CD14-positive monocyte (primary cell): ENCODE measurements at regions not wholly inside any gene's neighbourhood (a gene's known extent, or its start where the extent isn't known, plus 50 kb on each side); places are given as distances from the start of the nearest gene placed in this dataset.

Source experiments
- DNase-seq, 3 donors: peaks; one replicate each; pipeline ENCODE4 v3.0.0-alpha.2; 2011 to 2022
- H2AFZ ChIP-seq: 2 replicates; pipeline ENCODE4 v1.6.0; 2012; ENCODE audit warnings: mild to moderate bottlenecking, low read depth, low read length, inconsistent platforms; ENCODE audit not compliant: insufficient read depth, poor library complexity, severe bottlenecking
- H3K27ac ChIP-seq, 2 donors: 1 replicate in 1 of 2; 2 replicates in 1 of 2; pipeline ENCODE4 v1.5.1; 2012 to 2013; ENCODE audit warnings: low read length in 2 of 2, control low read depth in 1 of 2, inconsistent platforms in 1 of 2, low read depth in 1 of 2, mild to moderate bottlenecking in 1 of 2
- H3K27me3 ChIP-seq, 2 donors: one replicate each; pipeline versions ENCODE4 v1.6.0 to v1.6.1; 2011 to 2013; ENCODE audit warnings: low read length in 2 of 2; ENCODE audit not compliant: control insufficient read depth in 2 of 2, insufficient read depth in 2 of 2
- H3K36me3 ChIP-seq, 2 donors: replicated peaks in 1 of 2; 1 replicate in 1 of 2; 2 replicates in 1 of 2; pipeline versions ENCODE4 v1.5.1 to v1.6.1; 2012 to 2013; ENCODE audit warnings: low read length in 2 of 2, control low read depth in 1 of 2, inconsistent platforms in 1 of 2, mild to moderate bottlenecking in 1 of 2; ENCODE audit not compliant: insufficient read depth in 2 of 2, control insufficient read depth in 1 of 2
- H3K4me1 ChIP-seq, 2 donors: 1 replicate in 1 of 2; 2 replicates in 1 of 2; pipeline versions ENCODE4 v1.5.1 to v1.6.1; 2012 to 2013; ENCODE audit warnings: low read length in 2 of 2, control low read depth in 1 of 2, inconsistent platforms in 1 of 2, mild to moderate bottlenecking in 1 of 2, moderate library complexity in 1 of 2; ENCODE audit not compliant: insufficient read depth in 2 of 2, control insufficient read depth in 1 of 2
- H3K4me2 ChIP-seq: replicated peaks from 2 replicates; pipeline ENCODE3; 2012; ENCODE audit warnings: low read length, moderate library complexity, mild to moderate bottlenecking; ENCODE audit not compliant: poor library complexity, severe bottlenecking; ENCODE audit errors: extremely low read depth
- H3K4me3 ChIP-seq, 3 experiments: fragments of 200-600 bp in 1 of 3; sonication (generic) in 1 of 3; replicated peaks in 1 of 3; 1 replicate in 2 of 3; 2 replicates in 1 of 3; pipeline ENCODE4 v1.5.1; 2011 to 2013; ENCODE audit warnings: low read length in 3 of 3, mild to moderate bottlenecking in 3 of 3, control low read depth in 2 of 3, low read depth in 2 of 3, inconsistent platforms in 1 of 3, moderate library complexity in 1 of 3
- H3K79me2 ChIP-seq: 2 replicates; pipeline ENCODE4 v1.6.0; 2012; ENCODE audit warnings: mild to moderate bottlenecking, control low read depth, inconsistent platforms, low read length, moderate library complexity; ENCODE audit not compliant: insufficient read depth
- H3K9ac ChIP-seq: 2 replicates; pipeline ENCODE4 v1.6.0; 2017; ENCODE audit warnings: low read length, mild to moderate bottlenecking; ENCODE audit not compliant: insufficient read depth, poor library complexity, severe bottlenecking
- H3K9me3 ChIP-seq, 2 donors: replicated peaks in 1 of 2; 1 replicate in 1 of 2; 2 replicates in 1 of 2; pipeline versions ENCODE4 v1.5.1 to v1.6.1; 2012 to 2013; ENCODE audit warnings: low read length in 2 of 2, control low read depth in 1 of 2; ENCODE audit not compliant: control insufficient read depth in 1 of 2, insufficient read depth in 1 of 2
- H4K20me1 ChIP-seq: 2 replicates; pipeline ENCODE4 v1.6.0; 2012; ENCODE audit warnings: mild to moderate bottlenecking, low read length, control low read depth, moderate library complexity; ENCODE audit not compliant: insufficient read depth
- H3K27ac Mint-ChIP-seq, 7 donors: one replicate each; pipeline ENCODE4 v1.8.0; 2020; ENCODE audit warnings: mild to moderate bottlenecking in 7 of 7, mixed read lengths in 7 of 7, moderate library complexity in 6 of 7, inconsistent platforms in 2 of 7
- H3K27me3 Mint-ChIP-seq, 3 donors: one replicate each; pipeline ENCODE4 v1.8.0; 2021 to 2022; ENCODE audit warnings: low read depth in 3 of 3, mild to moderate bottlenecking in 3 of 3, mixed read lengths in 3 of 3, moderate library complexity in 3 of 3, inconsistent platforms in 1 of 3
- H3K36me3 Mint-ChIP-seq, 2 donors: one replicate each; pipeline ENCODE4 v1.8.0; 2020; ENCODE audit warnings: mixed read lengths in 2 of 2, inconsistent platforms in 1 of 2, mild to moderate bottlenecking in 1 of 2
- H3K4me1 Mint-ChIP-seq: one replicate; pipeline ENCODE4 v1.8.0; 2020; ENCODE audit warnings: mild to moderate bottlenecking, mixed read lengths
- H3K4me3 Mint-ChIP-seq, 2 donors: one replicate each; pipeline ENCODE4 v1.8.0; 2020; ENCODE audit warnings: mild to moderate bottlenecking in 2 of 2, mixed read lengths in 2 of 2, moderate library complexity in 1 of 2
- H3K9me3 Mint-ChIP-seq, 7 donors: one replicate each; pipeline ENCODE4 v1.8.0; 2020 to 2022; ENCODE audit warnings: mixed read lengths in 7 of 7, mild to moderate bottlenecking in 6 of 7, moderate library complexity in 6 of 7, inconsistent platforms in 2 of 7
- WGBS: methylation state at CpG from one replicate; pipeline ENCODE4 v1.1.5; 2013; ENCODE audit warnings: missing lambda C conversion rate; ENCODE audit not compliant: insufficient coverage; 5-methylcytosine and 5-hydroxymethylcytosine counted together
- intact Hi-C, 2 donors: fragments of 100-400 bp; cut with micrococcal nuclease; formaldehyde crosslinking; loops; one replicate each; pipeline versions ENCODE4 v1.15.0 to v1.15.1; 2023
- TF ChIP-seq, protein P1 (sequence below): fragments of 200-600 bp; IDR thresholded peaks from one replicate; pipeline ENCODE4 v1.8.0; 2022; ENCODE audit warnings: antibody characterized with exemption, mild to moderate bottlenecking

- H2AFZ ChIP-seq = no peak overlapping the region
- no peaks in the 10 kb centered on the region for H3K4me1 ChIP-seq
- no peak overlapping the region for H3K4me2 ChIP-seq
- WGBS = no CpG with 5 or more reads among the region's 2 CpGs
- H3K4me3 Mint-ChIP-seq = no peak overlapping the region
- H3K4me1 Mint-ChIP-seq = no peaks in the 10 kb centered on the region
- H3K27me3 ChIP-seq = no peaks in the 10 kb centered on the region
- DNase-seq = no peak
- TF ChIP-seq, protein P1, sequence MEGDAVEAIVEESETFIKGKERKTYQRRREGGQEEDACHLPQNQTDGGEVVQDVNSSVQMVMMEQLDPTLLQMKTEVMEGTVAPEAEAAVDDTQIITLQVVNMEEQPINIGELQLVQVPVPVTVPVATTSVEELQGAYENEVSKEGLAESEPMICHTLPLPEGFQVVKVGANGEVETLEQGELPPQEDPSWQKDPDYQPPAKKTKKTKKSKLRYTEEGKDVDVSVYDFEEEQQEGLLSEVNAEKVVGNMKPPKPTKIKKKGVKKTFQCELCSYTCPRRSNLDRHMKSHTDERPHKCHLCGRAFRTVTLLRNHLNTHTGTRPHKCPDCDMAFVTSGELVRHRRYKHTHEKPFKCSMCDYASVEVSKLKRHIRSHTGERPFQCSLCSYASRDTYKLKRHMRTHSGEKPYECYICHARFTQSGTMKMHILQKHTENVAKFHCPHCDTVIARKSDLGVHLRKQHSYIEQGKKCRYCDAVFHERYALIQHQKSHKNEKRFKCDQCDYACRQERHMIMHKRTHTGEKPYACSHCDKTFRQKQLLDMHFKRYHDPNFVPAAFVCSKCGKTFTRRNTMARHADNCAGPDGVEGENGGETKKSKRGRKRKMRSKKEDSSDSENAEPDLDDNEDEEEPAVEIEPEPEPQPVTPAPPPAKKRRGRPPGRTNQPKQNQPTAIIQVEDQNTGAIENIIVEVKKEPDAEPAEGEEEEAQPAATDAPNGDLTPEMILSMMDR = no peak
- peaks cover 0 to 2% (median 0%) of the 10 kb centered on the region in 7 donors for H3K9me3 Mint-ChIP-seq
- no peak overlapping the region for H3K27ac Mint-ChIP-seq
- H3K36me3 Mint-ChIP-seq = no peaks in the 10 kb centered on the region
- H3K27ac ChIP-seq = no peak overlapping the region
- H3K9me3 ChIP-seq = no peaks in the 10 kb centered on the region
- no peaks in the 10 kb centered on the region for H3K36me3 ChIP-seq
- no peaks in the 10 kb centered on the region for H3K79me2 ChIP-seq
- no peaks in the 10 kb centered on the region for H4K20me1 ChIP-seq
- no peaks in the 10 kb centered on the region for H3K27me3 Mint-ChIP-seq
- intact Hi-C loops = no loop called here
- no peak overlapping the region for H3K9ac ChIP-seq
- no peak overlapping the region for H3K4me3 ChIP-seq
Observed at GRCh38 chr5:86354664-86355063, 263.1 kb upstream of the COX7C start.

DNA sequence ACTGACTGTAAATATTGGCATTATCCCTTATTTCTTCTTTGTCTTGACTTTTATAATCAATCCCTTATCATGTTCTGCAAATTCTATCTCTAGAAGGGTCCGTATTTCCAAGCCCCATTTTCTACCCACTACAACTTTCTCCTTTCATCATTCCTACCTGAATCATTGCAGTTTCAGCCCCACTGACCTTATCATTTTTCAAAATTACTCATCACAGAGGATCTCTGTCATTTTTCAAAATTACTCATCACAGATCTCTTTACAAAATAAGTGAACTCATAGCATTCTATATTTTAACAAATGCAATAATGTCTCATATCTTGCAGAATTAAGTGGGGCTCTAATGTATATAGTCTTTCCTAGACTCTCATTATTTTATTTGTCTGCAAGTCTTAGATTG is 256.9 kb upstream of the COX7C start:
- intact Hi-C loops = no loop called here

More for the DNA sequence above, 256.9 kb upstream of the COX7C start:
- no peak overlapping the region for H3K4me3 Mint-ChIP-seq
- no peaks in the 10 kb centered on the region for H3K9me3 ChIP-seq
- 81% methylated on average over 1 of the region's 1 CpG for WGBS
- no peaks in the 10 kb centered on the region for H3K79me2 ChIP-seq
- no peak overlapping the region for H3K4me3 ChIP-seq
- no peak overlapping the region for H3K27ac ChIP-seq
- H3K9me3 Mint-ChIP-seq = peaks cover 0 to 2% (median 0%) of the 10 kb centered on the region in 7 donors
- no peaks in the 10 kb centered on the region for H3K36me3 Mint-ChIP-seq
- no peak overlapping the region for H2AFZ ChIP-seq
- TF ChIP-seq, protein P1 = no peak
- H4K20me1 ChIP-seq = no peaks in the 10 kb centered on the region
- H3K27me3 Mint-ChIP-seq = no peaks in the 10 kb centered on the region
- no peaks in the 10 kb centered on the region for H3K36me3 ChIP-seq
- no peak overlapping the region for H3K4me2 ChIP-seq
- no peaks in the 10 kb centered on the region for H3K27me3 ChIP-seq
- DNase-seq = no peak
- no peaks in the 10 kb centered on the region for H3K4me1 Mint-ChIP-seq
- H3K9ac ChIP-seq = no peak overlapping the region
- no peak overlapping the region for H3K27ac Mint-ChIP-seq
- H3K4me1 ChIP-seq = no peaks in the 10 kb centered on the region
